HepG2 (cell line): ENCODE measurements at regions not wholly inside any gene's neighbourhood (a gene's known extent, or its start where the extent isn't known, plus 50 kb on each side); places are given as distances from the start of the nearest gene placed in this dataset.
A peak's percentile ranks its signal among the peaks of the same experiment; 100 is the strongest.

Experiments used
- ATAC-seq: fragments of 200-7000 bp; cut with Tn5 transposase; 3 replicates; pipeline ENCODE4 v1.9.1; 2020; ENCODE audit warnings: mild to moderate bottlenecking, moderate library complexity
- BruUV-seq: library from RNA; stranded (reverse); fragments of 400-500 nt; replicated peaks from 2 replicates; lab custom pipeline; 2021; lab: Mats Ljungman, UMichigan
- CTCF ChIA-PET: fragments of 300-600 bp; formaldehyde crosslinking; extraction: SDS; loops from one replicate; lab custom pipeline; 2021; ENCODE audit warnings: low total read pairs, inconsistent platforms, low intra/inter-chr PET ratio; lab: Yijun Ruan, JAX
- POLR2A ChIA-PET: fragments of 350-600 bp; sonication (Branson Sonifier 250); formaldehyde crosslinking; loops from one replicate; lab custom pipeline; 2020; ENCODE audit warnings: antibody characterized with exemption, inconsistent platforms; lab: Yijun Ruan, JAX
- DNase-seq: peaks from one replicate; pipeline ENCODE4 v3.0.0-alpha.2; 2015; ENCODE audit warnings: low spot score
- FAIRE-seq: peaks from 3 replicates; lab custom pipeline; 2011; peaks lifted over from hg19 to GRCh38; lab: Jason Lieb, UNC
- H2AFZ ChIP-seq: one replicate; pipeline ENCODE4 v1.6.1; 2011; ENCODE audit warnings: low read length, inconsistent platforms
- H3K27ac ChIP-seq: fragments of 300-600 bp; 3 replicates; pipeline ENCODE4 v1.8.0; 2011; ENCODE audit warnings: mixed run types, mild to moderate bottlenecking, mixed read lengths, low read length, inconsistent platforms; ENCODE audit not compliant: insufficient read depth; ENCODE audit errors: extremely low read length
- H3K27me3 ChIP-seq, 2 experiments: fragments of 200-600 bp in 1 of 2; 2 replicates in 1 of 2; 3 replicates in 1 of 2; pipeline versions ENCODE4 v1.6.0 to v1.8.0; 2011; ENCODE audit warnings: low read length in 2 of 2, mild to moderate bottlenecking in 2 of 2, moderate library complexity in 2 of 2, inconsistent platforms in 1 of 2; ENCODE audit not compliant: insufficient read depth in 2 of 2, control insufficient read depth in 1 of 2
- H3K36me3 ChIP-seq, 2 experiments: fragments of 200-600 bp in 1 of 2; replicated peaks in 1 of 2; 2 replicates in 1 of 2; 3 replicates in 1 of 2; pipeline versions ENCODE4 v1.5.1 to v1.8.0; 2011; ENCODE audit warnings: low read length in 2 of 2, inconsistent platforms in 1 of 2; ENCODE audit not compliant: insufficient read depth in 2 of 2, control insufficient read depth in 1 of 2
- H3K4me1 ChIP-seq: 2 replicates; pipeline ENCODE4 v1.5.1; 2012; ENCODE audit warnings: low read length, inconsistent platforms; ENCODE audit not compliant: insufficient read depth
- H3K4me2 ChIP-seq: 2 replicates; pipeline ENCODE4 v1.6.0; 2011; ENCODE audit warnings: low read depth, low read length, inconsistent platforms
- H3K4me3 ChIP-seq, 3 experiments: fragments of 200-600 bp in 1 of 3; sonication (generic), shearing (Covaris generic) in 1 of 3; replicated peaks in 1 of 3; 2 replicates each; pipeline ENCODE4 v1.5.1; 2011 to 2016; ENCODE audit warnings: low read length in 3 of 3, inconsistent platforms in 2 of 3, low read depth in 2 of 3, mild to moderate bottlenecking in 2 of 3, control low read depth in 1 of 3, mixed read lengths in 1 of 3; ENCODE audit not compliant: insufficient read depth in 1 of 3
- H3K79me2 ChIP-seq: one replicate; pipeline ENCODE4 v1.6.1; 2011; ENCODE audit warnings: low read length, inconsistent platforms; ENCODE audit not compliant: insufficient read depth
- H3K9ac ChIP-seq: 2 replicates; pipeline ENCODE4 v1.6.0; 2011; ENCODE audit warnings: mild to moderate bottlenecking, low read depth, low read length, inconsistent platforms; ENCODE audit not compliant: insufficient read depth
- H3K9me3 ChIP-seq: 2 replicates; pipeline ENCODE4 v1.5.1; 2012; ENCODE audit warnings: mild to moderate bottlenecking, low read length
- H4K20me1 ChIP-seq: 2 replicates; pipeline ENCODE4 v1.6.0; 2011; ENCODE audit warnings: inconsistent platforms, mild to moderate bottlenecking, low read length, moderate library complexity; ENCODE audit not compliant: insufficient read depth
- FOSL2 ChIP-seq: sonication (generic); formaldehyde crosslinking; IDR thresholded peaks from 2 replicates; pipeline ENCODE4 v1.4.0; 2020; ENCODE audit warnings: missing genetic modification reagents
- ISL2 ChIP-seq: sonication (generic); formaldehyde crosslinking; IDR thresholded peaks from 2 replicates; pipeline ENCODE4 v1.5.0; 2020; ENCODE audit warnings: missing genetic modification reagents
- KAT2B ChIP-seq: fragments of 150-350 bp; IDR thresholded peaks from 2 replicates; pipeline ENCODE4 v1.6.1; 2014; ENCODE audit warnings: low read depth, low read length, borderline replicate concordance
- MAFG ChIP-seq: sonication (generic); formaldehyde crosslinking; IDR thresholded peaks from 2 replicates; pipeline ENCODE4 v1.5.1; 2020; ENCODE audit warnings: mild to moderate bottlenecking, missing genetic modification reagents
- SAP130 ChIP-seq: IDR thresholded peaks from 2 replicates; pipeline ENCODE4 v1.6.1; 2016; ENCODE audit warnings: low read depth
- TBX2 ChIP-seq: sonication (generic); formaldehyde crosslinking; IDR thresholded peaks from 2 replicates; pipeline ENCODE4 v1.5.0; 2020; ENCODE audit warnings: missing genetic modification reagents, mild to moderate bottlenecking, borderline replicate concordance
- ZNF282 ChIP-seq: fragments of 450-650 bp; IDR thresholded peaks from 2 replicates; pipeline ENCODE4 v1.6.1; 2018; ENCODE audit not compliant: partially characterized antibody
- ZNF737 ChIP-seq: sonication (generic); formaldehyde crosslinking; IDR thresholded peaks from 2 replicates; pipeline ENCODE4 v1.5.0; 2020; ENCODE audit warnings: missing genetic modification reagents, mild to moderate bottlenecking, borderline replicate concordance
- ZSCAN29 ChIP-seq: sonication (generic); formaldehyde crosslinking; conservative IDR thresholded peaks from 2 replicates; pipeline ENCODE4 v1.4.0; 2020; ENCODE audit warnings: mild to moderate bottlenecking, missing genetic modification reagents
- WGBS: methylation state at CpG from one replicate; pipeline ENCODE4 v1.1.6; 2017; ENCODE audit warnings: low lambda C conversion rate; 5-methylcytosine and 5-hydroxymethylcytosine counted together
- in situ Hi-C: cut with HindIII; loops from 2 replicates; pipeline ENCODE4 v1.10.0; 2017; ENCODE audit warnings: low pct_unique_long_range_greater_than_20kb; ENCODE audit not compliant: extremely low pct_ligation_motif_present
- intact Hi-C: fragments of 100-400 bp; cut with micrococcal nuclease; formaldehyde crosslinking; loops from one replicate; pipeline ENCODE4 v1.10.0; 2022; ENCODE audit not compliant: unreplicated experiment
- TF ChIP-seq, protein P1 (sequence below): sonication (generic); formaldehyde crosslinking; IDR thresholded peaks from 2 replicates; pipeline ENCODE4 v1.4.0; 2020; ENCODE audit warnings: missing genetic modification reagents
- TF ChIP-seq, protein P2 (sequence below): sonication (generic); formaldehyde crosslinking; IDR thresholded peaks from 2 replicates; pipeline ENCODE4 v1.5.0; 2020; ENCODE audit warnings: missing genetic modification reagents

DNA sequence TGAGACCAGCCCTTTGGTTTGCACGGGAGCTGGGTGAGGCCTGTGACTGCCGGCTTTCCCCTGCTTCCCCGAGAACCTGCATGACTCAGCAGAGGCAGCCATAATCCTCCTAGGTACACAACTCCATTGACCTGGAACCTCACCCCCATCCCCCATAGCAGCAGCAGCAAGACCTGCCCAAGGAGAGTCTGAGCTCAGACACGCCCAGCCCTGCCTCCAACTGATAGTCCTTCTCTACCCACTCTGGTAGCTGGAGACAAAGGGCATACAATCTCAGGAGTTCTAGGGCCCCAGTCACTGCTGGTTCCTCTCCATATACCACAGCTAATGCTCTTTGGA lies 141.0 kb upstream of the ARHGEF26 start:
- no peak overlapping the region for H2AFZ ChIP-seq
- TF ChIP-seq, protein P1, sequence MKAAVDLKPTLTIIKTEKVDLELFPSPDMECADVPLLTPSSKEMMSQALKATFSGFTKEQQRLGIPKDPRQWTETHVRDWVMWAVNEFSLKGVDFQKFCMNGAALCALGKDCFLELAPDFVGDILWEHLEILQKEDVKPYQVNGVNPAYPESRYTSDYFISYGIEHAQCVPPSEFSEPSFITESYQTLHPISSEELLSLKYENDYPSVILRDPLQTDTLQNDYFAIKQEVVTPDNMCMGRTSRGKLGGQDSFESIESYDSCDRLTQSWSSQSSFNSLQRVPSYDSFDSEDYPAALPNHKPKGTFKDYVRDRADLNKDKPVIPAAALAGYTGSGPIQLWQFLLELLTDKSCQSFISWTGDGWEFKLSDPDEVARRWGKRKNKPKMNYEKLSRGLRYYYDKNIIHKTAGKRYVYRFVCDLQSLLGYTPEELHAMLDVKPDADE (CRISPR knock-in tag) = no peak
- TF ChIP-seq KAT2B (no peak), ISL2 (CRISPR knock-in tag) (no peak), TBX2 (CRISPR knock-in tag) (no peak), ZNF737 (CRISPR knock-in tag) (no peak), ZNF282 (no peak), FOSL2 (CRISPR knock-in tag) (peak; percentile 46), SAP130 (no peak), MAFG (CRISPR knock-in tag) (0 out of 2 replicates have a peak, but pooled peaks have one; percentile 19), ZSCAN29 (CRISPR knock-in tag) (no peak)
- TF ChIP-seq, protein P2, sequence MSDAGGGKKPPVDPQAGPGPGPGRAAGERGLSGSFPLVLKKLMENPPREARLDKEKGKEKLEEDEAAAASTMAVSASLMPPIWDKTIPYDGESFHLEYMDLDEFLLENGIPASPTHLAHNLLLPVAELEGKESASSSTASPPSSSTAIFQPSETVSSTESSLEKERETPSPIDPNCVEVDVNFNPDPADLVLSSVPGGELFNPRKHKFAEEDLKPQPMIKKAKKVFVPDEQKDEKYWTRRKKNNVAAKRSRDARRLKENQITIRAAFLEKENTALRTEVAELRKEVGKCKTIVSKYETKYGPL = no peak
- H3K27me3 ChIP-seq = no peaks in the 10 kb centered on the region
- intact Hi-C loops (no loop called here), in situ Hi-C loops (no loop called here)
- POLR2A ChIA-PET = no interaction called here
- WGBS = no CpG with 5 or more reads among the region's 4 CpGs
- CTCF ChIA-PET = no interaction called here
- peak; percentile 62 for ATAC-seq
- 0 out of 2 replicates have a peak, but pooled peaks cover 9% of the 10 kb centered on the region for H3K4me1 ChIP-seq
- no peak for DNase-seq
- no peaks in the 10 kb centered on the region for H3K79me2 ChIP-seq
- no peak overlapping the region for H3K9ac ChIP-seq
- H3K4me3 ChIP-seq = no peak overlapping the region; a peak in 1 of 6 replicates
- no peaks in the 10 kb centered on the region for H3K36me3 ChIP-seq
- H3K4me2 ChIP-seq = peak overlapping the region; percentile 39; the same call in 1 of the 2 replicates
- FAIRE-seq = no peak
- no peaks in the 10 kb centered on the region for H4K20me1 ChIP-seq
- no TSS peak for BruUV-seq
- H3K9me3 ChIP-seq = no peaks in the 10 kb centered on the region
- no peak overlapping the region for H3K27ac ChIP-seq
